Mucosa of stomach (tissue), 1 donor: ENCODE measurements at regions not wholly inside any gene's neighbourhood (a gene's known extent, or its start where the extent isn't known, plus 50 kb on each side); places are given as distances from the start of the nearest gene placed in this dataset.
"Not testable (repeated sequence)": the region's sequence is repeated elsewhere in the genome, so short reads cannot be mapped to it uniquely, and the experiment has no call there.

Experiments used
- H3K27me3 ChIP-seq: one replicate; pipeline ENCODE4 v1.7.0; 2013; ENCODE audit warnings: mild to moderate bottlenecking, low read length; ENCODE audit not compliant: control insufficient read depth, insufficient read depth
- H3K36me3 ChIP-seq: one replicate; pipeline ENCODE4 v1.7.0; 2013; ENCODE audit warnings: low read length; ENCODE audit not compliant: control insufficient read depth, insufficient read depth
- H3K4me1 ChIP-seq: one replicate; pipeline ENCODE4 v1.7.0; 2013; ENCODE audit warnings: mild to moderate bottlenecking, low read length; ENCODE audit not compliant: control insufficient read depth, insufficient read depth
- H3K4me3 ChIP-seq: one replicate; pipeline ENCODE4 v1.7.0; 2013; ENCODE audit warnings: low read length
- H3K9ac ChIP-seq: one replicate; pipeline ENCODE4 v1.7.0; 2013; ENCODE audit warnings: mild to moderate bottlenecking, low read length, moderate library complexity
- H3K9me3 ChIP-seq: one replicate; pipeline ENCODE4 v1.7.0; 2013; ENCODE audit warnings: mild to moderate bottlenecking, low read length, moderate library complexity; ENCODE audit not compliant: control insufficient read depth
- donor health status: Pancreatic carcinoma.

DNA sequence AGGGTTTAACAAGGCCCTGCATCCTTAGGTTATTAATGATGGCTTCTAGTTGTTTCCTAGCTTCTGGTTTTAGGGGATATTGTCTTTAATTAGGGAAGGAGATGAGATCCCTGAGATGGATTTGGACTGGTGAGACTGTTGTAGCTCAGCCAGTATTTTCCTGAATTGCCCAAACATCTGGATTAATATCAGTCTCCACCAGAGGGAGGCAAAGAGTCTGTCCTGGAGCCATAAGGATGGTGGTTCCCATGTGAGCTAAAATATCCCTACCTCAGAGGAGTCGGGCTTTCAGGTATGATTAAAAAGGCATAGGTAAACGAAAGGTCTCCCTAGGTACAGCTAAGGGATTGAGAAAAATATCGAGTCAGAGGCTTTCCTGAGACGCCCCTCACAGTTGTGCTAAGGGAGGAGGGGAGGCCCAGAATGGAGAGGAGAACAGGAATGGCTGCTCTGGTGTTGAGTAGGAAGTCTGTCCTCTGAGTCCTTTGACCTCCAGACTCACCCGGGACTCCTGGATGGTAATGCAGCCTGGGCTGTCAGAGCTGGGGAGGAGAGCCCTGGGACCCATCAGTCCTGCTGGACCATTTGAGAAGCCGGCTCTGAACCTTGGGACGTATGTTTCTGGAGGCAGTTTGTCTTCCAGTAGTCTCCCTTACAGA, 130.3 kb upstream of the PLGLB1 start:
- not testable (repeated sequence) for H3K9ac ChIP-seq, H3K4me1 ChIP-seq, H3K9me3 ChIP-seq, H3K27me3 ChIP-seq, H3K36me3 ChIP-seq, H3K4me3 ChIP-seq

DNA sequence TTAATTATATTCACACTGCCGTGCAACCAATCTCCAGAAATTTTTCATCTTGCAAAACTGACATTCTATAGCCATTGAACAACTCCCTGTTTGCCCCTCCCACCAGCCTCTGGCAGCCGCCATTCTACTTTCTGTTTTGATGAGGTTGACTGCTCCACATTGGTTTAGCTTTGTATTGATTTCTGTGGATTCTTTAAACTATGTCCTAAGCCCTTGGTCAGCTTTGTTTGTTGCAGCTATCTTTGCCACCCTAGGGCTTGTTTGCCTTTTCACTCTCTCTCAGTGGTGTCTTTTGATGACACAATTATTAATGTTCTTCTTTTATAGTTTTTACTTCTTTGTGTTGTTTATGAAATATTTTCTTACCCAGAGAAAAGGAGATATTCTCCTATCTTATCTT, 152.8 kb upstream of the PLGLB1 start:
- H3K27me3 ChIP-seq, H3K4me3 ChIP-seq, H3K9ac ChIP-seq, H3K36me3 ChIP-seq, H3K4me1 ChIP-seq, H3K9me3 ChIP-seq: not testable (repeated sequence)

DNA sequence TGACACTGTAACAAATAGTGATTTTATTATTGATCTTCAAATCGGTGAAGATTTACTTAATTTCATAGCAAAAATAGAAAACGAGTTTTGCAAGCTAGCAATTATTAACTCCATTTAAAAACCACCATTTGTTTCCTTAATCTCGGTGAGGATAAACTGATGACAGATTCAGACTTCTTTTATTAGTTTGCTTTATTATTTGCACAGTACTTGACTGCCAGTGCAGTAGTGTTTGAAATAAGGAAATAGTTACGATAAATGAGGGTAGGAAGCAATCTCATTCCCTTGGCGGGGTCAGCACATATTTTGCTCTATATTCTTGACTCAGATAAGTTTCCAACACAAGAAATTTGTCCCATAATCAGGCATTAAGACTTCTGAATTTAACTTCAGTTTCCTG, 161.7 kb upstream of the PLGLB1 start:
- not testable (repeated sequence) for H3K4me1 ChIP-seq, H3K9me3 ChIP-seq, H3K27me3 ChIP-seq, H3K9ac ChIP-seq, H3K4me3 ChIP-seq, H3K36me3 ChIP-seq

DNA sequence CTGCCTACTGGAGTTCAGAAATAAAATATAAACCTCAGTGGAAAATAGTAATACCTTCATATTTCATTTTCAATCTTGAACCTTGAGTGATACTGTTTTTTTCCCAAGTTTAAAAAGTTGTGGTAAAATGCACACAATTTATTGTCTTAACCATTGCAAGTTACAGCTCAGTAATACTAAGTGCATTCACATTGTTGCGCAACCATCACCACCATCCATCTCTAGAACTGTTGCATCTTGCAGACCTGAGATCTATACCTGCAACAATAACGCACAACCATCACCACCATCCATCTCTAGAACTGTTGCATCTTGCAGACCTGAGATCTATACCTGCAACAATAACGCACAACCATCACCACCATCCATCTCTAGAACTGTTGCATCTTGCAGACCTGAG, 162.6 kb upstream of the PLGLB1 start:
- not testable (repeated sequence) for H3K36me3 ChIP-seq, H3K9me3 ChIP-seq, H3K9ac ChIP-seq, H3K4me1 ChIP-seq, H3K27me3 ChIP-seq, H3K4me3 ChIP-seq

DNA sequence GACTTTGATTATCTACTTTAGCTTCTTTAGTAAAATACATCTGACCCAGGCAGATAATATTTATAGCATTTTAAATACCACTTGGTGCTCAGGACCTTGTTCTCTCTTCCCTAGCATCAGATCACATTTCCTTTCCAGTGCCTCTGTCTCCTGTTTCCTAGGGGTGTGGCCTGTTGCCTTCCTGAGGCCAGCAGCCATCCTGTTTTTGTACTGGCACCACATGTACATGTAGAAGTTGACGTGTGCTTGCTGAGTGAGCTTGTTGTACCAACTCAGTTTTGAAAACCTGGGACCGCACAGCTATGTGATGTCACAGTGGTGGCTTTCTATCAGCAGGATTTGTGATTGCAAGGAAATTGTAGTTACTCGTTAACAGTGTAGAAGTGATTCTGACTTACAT, 167.6 kb upstream of the PLGLB1 start:
- H3K9me3 ChIP-seq, H3K27me3 ChIP-seq, H3K9ac ChIP-seq, H3K4me3 ChIP-seq, H3K4me1 ChIP-seq, H3K36me3 ChIP-seq: not testable (repeated sequence)

DNA sequence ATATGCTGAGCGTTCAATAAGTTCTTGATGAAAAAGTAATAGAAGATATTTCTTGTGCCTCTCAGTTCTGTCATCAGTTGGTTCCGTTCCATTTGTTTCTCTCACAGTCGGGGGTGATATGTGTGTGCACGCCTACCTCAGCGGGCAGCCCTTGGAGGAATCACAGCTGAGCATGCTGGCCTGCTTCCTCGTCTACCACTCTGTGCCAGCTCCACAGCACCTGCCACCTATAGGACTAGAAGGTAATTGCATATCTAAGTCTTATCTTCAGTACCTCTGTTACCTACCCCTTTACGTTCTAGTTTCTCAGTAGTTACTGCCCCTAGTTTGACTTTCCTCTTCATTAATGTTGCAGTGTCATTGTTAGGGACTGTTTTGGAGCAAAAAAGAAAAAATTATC, 171.7 kb upstream of the PLGLB1 start:
- H3K9ac ChIP-seq, H3K36me3 ChIP-seq, H3K4me3 ChIP-seq, H3K4me1 ChIP-seq, H3K9me3 ChIP-seq, H3K27me3 ChIP-seq: not testable (repeated sequence)

DNA sequence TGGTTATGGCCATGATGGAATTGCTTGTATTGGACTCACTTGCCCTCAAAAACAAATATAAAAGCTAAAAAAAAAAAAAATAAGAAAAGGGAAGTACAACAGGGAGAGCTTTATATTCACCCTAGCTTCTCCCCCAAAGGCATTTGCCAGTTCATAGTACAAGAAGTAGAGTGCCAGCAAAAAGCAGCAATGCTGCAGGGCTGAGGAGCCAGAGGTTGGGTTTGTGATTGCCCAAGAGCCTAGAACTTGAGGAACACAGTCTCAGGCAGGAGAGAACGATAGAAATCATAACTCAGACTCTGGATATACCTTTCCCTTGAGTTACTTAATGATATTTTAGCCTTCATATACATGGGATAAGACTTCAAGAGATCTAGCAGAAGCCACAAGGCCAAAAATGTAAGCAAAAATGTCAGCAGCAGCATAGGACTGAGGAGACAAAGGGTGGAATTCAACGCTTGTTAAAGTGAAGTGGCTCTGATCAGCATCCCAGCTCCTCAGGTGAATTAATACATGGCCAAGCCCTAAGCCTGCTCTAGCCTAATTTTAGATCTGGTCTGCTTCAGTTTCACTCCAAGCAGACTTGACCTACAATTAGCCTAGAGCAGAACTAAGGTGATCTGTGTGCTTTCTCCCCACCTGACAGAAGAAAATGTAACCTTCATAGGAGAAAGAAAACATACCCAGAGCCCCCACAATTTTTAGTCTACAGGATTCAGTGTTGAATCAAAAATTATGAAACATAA, 172.8 kb upstream of the PLGLB1 start:
- not testable (repeated sequence) for H3K4me1 ChIP-seq, H3K36me3 ChIP-seq, H3K9me3 ChIP-seq, H3K27me3 ChIP-seq, H3K9ac ChIP-seq, H3K4me3 ChIP-seq

DNA sequence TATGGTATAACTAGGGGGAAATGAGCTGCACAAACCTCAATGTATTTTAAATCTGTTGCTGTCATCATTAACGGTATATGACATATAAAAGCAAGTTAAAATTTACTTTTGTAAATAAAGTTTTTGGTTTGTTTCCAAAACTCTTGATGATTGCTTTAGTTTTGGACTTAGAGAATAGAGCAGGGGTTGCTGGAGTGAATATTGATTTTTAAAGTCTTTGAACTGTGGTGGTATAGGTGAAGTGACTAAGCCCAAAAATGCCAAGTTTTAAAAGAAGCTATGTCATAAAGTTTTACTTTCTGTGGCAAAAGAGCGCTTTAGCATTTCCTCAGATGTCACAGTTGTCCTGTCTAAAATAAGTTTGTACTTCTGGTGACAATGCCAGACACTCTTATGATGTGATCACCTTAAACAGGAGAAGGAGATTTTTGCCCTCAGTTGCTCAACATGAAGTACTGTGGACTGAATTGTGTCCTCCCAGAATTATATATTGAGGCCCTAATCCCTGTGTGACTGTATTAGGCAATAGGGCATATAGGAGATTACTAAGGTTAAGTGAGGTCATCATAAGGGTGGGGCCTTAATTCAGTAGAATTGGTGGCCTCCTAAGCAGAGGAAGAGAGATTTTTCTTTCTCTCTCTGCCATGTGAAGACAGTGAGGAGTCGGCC, 175.2 kb upstream of the PLGLB1 start:
- H3K9ac ChIP-seq, H3K4me3 ChIP-seq, H3K36me3 ChIP-seq, H3K27me3 ChIP-seq, H3K9me3 ChIP-seq, H3K4me1 ChIP-seq: not testable (repeated sequence)

DNA sequence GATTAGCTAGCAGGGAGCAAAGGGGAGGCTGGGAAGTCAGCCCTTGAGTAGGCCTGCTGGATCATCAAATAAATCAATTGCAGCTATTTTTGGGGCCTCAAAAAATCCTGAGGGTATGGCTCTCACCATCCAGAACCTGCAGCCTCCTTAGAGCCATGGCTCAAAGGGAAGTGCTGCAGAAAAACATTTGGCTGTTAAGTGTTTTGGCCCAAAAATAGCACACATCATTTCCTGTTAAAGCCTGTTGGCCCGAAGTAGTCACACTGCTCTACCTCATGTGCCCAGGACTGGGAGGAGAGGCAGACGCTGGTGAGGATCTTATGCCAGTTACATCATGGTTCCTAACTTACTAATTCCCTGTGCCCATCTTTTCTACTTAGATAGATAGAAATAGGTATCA, 176.8 kb upstream of the PLGLB1 start:
- H3K4me3 ChIP-seq, H3K27me3 ChIP-seq, H3K36me3 ChIP-seq: not testable (repeated sequence)

DNA sequence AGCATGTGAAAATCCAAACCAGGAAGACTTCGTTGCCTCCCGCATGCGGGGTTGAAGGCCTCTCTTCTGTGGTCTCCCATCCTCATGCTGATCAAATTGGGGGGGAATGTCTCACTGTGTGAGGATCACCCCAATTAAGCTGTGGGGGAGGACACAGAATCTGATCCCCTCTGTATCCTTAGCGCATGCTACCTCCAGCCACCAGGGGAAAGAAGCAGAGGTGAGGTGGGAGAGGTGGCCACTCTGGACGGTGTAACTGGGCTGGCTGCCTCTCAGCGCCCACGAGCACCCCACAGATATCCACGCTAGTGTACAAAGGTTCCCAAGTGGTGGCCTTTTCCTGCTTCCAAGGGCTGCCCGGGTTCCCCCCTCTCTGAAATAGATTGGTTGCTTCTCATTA, 177.6 kb upstream of the PLGLB1 start:
- H3K4me1 ChIP-seq, H3K4me3 ChIP-seq, H3K27me3 ChIP-seq, H3K36me3 ChIP-seq, H3K9ac ChIP-seq, H3K9me3 ChIP-seq: not testable (repeated sequence)

More for the DNA sequence above, 176.8 kb upstream of the PLGLB1 start:
- not testable (repeated sequence) for H3K9ac ChIP-seq, H3K9me3 ChIP-seq, H3K4me1 ChIP-seq

DNA sequence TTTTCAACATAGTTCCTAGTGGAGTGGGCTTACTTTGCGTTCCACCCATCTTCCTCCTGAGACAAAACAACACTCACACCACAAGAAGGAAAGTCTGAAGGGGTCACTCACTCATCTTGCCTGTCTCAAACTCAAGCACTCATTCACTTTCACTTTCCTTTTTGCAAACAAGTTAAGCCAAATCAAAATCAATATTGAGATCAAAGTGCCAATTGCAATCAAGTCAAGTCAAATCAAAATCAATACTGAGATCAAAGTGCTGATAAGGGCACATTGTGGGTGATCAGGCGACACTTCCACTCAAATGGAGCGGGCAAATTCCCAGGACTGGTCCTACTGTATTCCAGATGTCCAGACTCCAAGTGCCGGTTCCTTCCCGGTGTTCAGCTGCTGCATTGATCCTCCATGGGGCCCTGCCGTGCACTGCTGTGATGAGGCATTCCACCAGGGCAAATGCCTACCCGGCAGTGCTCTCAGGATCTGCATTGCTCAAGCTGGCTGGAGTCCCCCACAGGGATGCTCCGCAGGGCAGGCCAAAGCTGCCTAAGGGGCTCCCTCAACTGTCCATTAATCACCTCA, 183.0 kb upstream of the PLGLB1 start:
- H3K4me1 ChIP-seq, H3K9me3 ChIP-seq, H3K36me3 ChIP-seq, H3K27me3 ChIP-seq, H3K4me3 ChIP-seq, H3K9ac ChIP-seq: not testable (repeated sequence)

DNA sequence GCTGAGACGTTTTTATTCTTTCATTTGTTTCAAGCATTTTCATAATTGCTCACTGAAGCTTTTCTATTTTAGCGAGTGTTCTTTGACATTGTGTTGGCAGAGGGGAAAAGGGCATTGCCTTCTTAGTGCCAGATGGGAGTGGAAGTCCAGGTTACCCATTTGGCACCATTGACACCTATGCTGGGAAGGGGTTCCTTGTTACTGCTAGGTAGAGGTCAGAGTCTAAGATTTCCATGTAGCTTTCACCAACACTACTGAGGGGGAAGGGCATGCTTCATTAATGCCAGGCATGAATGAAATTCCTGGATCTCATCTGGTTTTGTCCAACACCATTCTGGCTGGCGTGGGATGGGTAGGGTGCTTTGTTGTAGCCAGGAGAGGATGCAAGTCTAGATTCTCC, 191.3 kb upstream of the PLGLB1 start:
- not testable (repeated sequence) for H3K4me1 ChIP-seq, H3K36me3 ChIP-seq, H3K9ac ChIP-seq, H3K4me3 ChIP-seq, H3K27me3 ChIP-seq, H3K9me3 ChIP-seq
